Trophoblast cell (in vitro differentiated cells and primary cell): ENCODE measurements at regions not wholly inside any gene's neighbourhood (a gene's known extent, or its start where the extent isn't known, plus 50 kb on each side); places are given as distances from the start of the nearest gene placed in this dataset.

ENCODE experiments used
- DNase-seq, 2 donors: peaks; one replicate each; pipeline ENCODE4 v3.0.0-alpha.2; 2016
- H2AFZ ChIP-seq: 2 replicates; pipeline ENCODE4 v1.6.1; 2013; ENCODE audit warnings: low read length, moderate library complexity, mild to moderate bottlenecking; ENCODE audit not compliant: insufficient read depth, poor library complexity
- H2AK5ac ChIP-seq: 2 replicates; pipeline ENCODE4 v1.6.1; 2013; ENCODE audit warnings: mild to moderate bottlenecking, low read length
- H2BK120ac ChIP-seq: 2 replicates; pipeline ENCODE4 v1.6.1; 2013; ENCODE audit warnings: low read length, mild to moderate bottlenecking, moderate library complexity; ENCODE audit not compliant: insufficient read depth, poor library complexity
- H2BK12ac ChIP-seq: 2 replicates; pipeline ENCODE4 v1.6.1; 2013; ENCODE audit warnings: mild to moderate bottlenecking, low read length, moderate library complexity
- H2BK5ac ChIP-seq: 2 replicates; pipeline ENCODE4 v1.6.1; 2013; ENCODE audit warnings: low read length, low read depth, moderate library complexity, mild to moderate bottlenecking; ENCODE audit not compliant: poor library complexity
- H3K14ac ChIP-seq: 2 replicates; pipeline ENCODE4 v1.6.1; 2013; ENCODE audit warnings: mild to moderate bottlenecking, low read length
- H3K18ac ChIP-seq: 2 replicates; pipeline ENCODE4 v1.6.1; 2013; ENCODE audit warnings: mild to moderate bottlenecking, low read length
- H3K23ac ChIP-seq: 2 replicates; pipeline ENCODE4 v1.6.1; 2013; ENCODE audit warnings: low read length
- H3K27ac ChIP-seq: 2 replicates; pipeline ENCODE4 v1.5.1; 2013; ENCODE audit warnings: low read depth, mild to moderate bottlenecking, inconsistent platforms, low read length, moderate library complexity
- H3K27me3 ChIP-seq: 2 replicates; pipeline ENCODE4 v1.6.1; 2013; ENCODE audit warnings: inconsistent platforms, mild to moderate bottlenecking, low read length, moderate library complexity; ENCODE audit not compliant: insufficient read depth
- H3K36me3 ChIP-seq, 2 experiments: 1 replicate in 1 of 2; 2 replicates in 1 of 2; pipeline ENCODE4 v1.6.1; 2013; ENCODE audit warnings: low read length in 2 of 2, mild to moderate bottlenecking in 2 of 2, moderate library complexity in 1 of 2; ENCODE audit not compliant: insufficient read depth in 2 of 2, control insufficient read depth in 1 of 2
- H3K4ac ChIP-seq: 2 replicates; pipeline ENCODE4 v1.6.1; 2013; ENCODE audit warnings: low read depth, mild to moderate bottlenecking, low read length, moderate library complexity
- H3K4me1 ChIP-seq, 2 experiments: 1 replicate in 1 of 2; 2 replicates in 1 of 2; pipeline ENCODE4 v1.6.1; 2013; ENCODE audit warnings: low read length in 2 of 2, mild to moderate bottlenecking in 2 of 2, moderate library complexity in 1 of 2; ENCODE audit not compliant: insufficient read depth in 2 of 2, control insufficient read depth in 1 of 2
- H3K4me2 ChIP-seq: 2 replicates; pipeline ENCODE4 v1.6.1; 2013; ENCODE audit warnings: inconsistent platforms, mild to moderate bottlenecking, low read length, moderate library complexity
- H3K4me3 ChIP-seq: 2 replicates; pipeline ENCODE4 v1.5.1; 2013; ENCODE audit warnings: mild to moderate bottlenecking, low read depth, low read length, inconsistent platforms
- H3K79me1 ChIP-seq: one replicate; pipeline ENCODE4 v1.6.1; 2013; ENCODE audit warnings: low read length
- H3K79me2 ChIP-seq: 2 replicates; pipeline ENCODE4 v1.6.1; 2013; ENCODE audit warnings: low read length, mild to moderate bottlenecking; ENCODE audit not compliant: control insufficient read depth, insufficient read depth, poor library complexity
- H3K9ac ChIP-seq: 2 replicates; pipeline ENCODE4 v1.6.1; 2013; ENCODE audit warnings: mild to moderate bottlenecking, low read length
- H3K9me3 ChIP-seq: 2 replicates; pipeline ENCODE4 v1.6.1; 2013; ENCODE audit warnings: low read depth, mild to moderate bottlenecking, control low read depth, inconsistent platforms, low read length; ENCODE audit not compliant: insufficient read depth
- H4K12ac ChIP-seq: 2 replicates; pipeline ENCODE4 v1.6.1; 2013; ENCODE audit warnings: low read depth, mild to moderate bottlenecking, low read length, moderate library complexity
- H4K8ac ChIP-seq: 2 replicates; pipeline ENCODE4 v1.6.1; 2013; ENCODE audit warnings: low read depth, mild to moderate bottlenecking, low read length, moderate library complexity
- H4K91ac ChIP-seq: one replicate; pipeline ENCODE4 v1.6.1; 2013; ENCODE audit warnings: low read depth, mild to moderate bottlenecking, low read length, moderate library complexity
- WGBS: extraction: QIAGEN DNeasy Blood & Tissue Kit; methylation state at CpG from one replicate; pipeline ENCODE4 v1.1.7; 2013; ENCODE audit warnings: missing lambda C conversion rate; ENCODE audit not compliant: insufficient read length, insufficient coverage; ENCODE audit errors: extremely low coverage; 5-methylcytosine and 5-hydroxymethylcytosine counted together

DNA sequence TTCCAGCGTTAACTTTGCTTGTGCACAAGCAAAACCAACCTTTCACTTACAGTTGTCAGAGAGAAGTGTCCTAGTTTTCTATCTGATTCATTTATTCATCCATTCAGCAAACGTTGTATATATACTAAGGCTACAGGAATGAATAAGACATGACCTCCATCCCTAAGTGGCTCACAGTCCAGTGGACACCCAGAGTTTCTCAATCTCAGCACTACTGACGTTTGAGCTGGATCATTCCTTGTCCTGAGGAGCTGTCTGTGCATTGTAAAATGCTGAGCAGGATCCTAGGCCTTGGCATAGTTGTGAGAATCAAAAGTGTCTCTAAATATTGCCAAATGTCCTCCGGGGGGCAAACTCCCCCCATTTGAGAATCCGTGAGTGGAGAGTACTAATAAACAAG is 166.7 kb upstream of the PRKCQ start:
- no peak overlapping the region for H3K23ac ChIP-seq
- no peak overlapping the region for H3K14ac ChIP-seq
- no peak overlapping the region for H4K91ac ChIP-seq
- H3K9me3 ChIP-seq, result no peaks in the 10 kb centered on the region
- H3K79me2 ChIP-seq, result no peaks in the 10 kb centered on the region
- no peak overlapping the region for H3K4ac ChIP-seq
- no peak for DNase-seq
- H3K27ac ChIP-seq, result no peak overlapping the region
- H4K8ac ChIP-seq, result no peak overlapping the region
- H2BK12ac ChIP-seq, result no peak overlapping the region
- no peak overlapping the region for H3K4me3 ChIP-seq
- no peaks in the 10 kb centered on the region for H3K27me3 ChIP-seq
- no peaks in the 10 kb centered on the region for H3K79me1 ChIP-seq
- H2BK5ac ChIP-seq, result no peak overlapping the region
- H4K12ac ChIP-seq, result no peak overlapping the region
- H3K4me2 ChIP-seq, result no peak overlapping the region
- no peak overlapping the region for H3K18ac ChIP-seq
- H2AFZ ChIP-seq, result no peak overlapping the region
- no CpG with 5 or more reads among the region's 5 CpGs for WGBS
- H2BK120ac ChIP-seq, result no peak overlapping the region
- no peaks in the 10 kb centered on the region for H3K36me3 ChIP-seq
- peaks cover 3 to 4% of the 10 kb centered on the region in 2 experiments for H3K4me1 ChIP-seq
- no peak overlapping the region for H3K9ac ChIP-seq
- no peak overlapping the region for H2AK5ac ChIP-seq

GRCh38 chr10:6743291-6743849 is 163.3 kb upstream of the PRKCQ start:
- H2BK12ac ChIP-seq, result no peak overlapping the region
- no peaks in the 10 kb centered on the region for H3K79me2 ChIP-seq
- H2AK5ac ChIP-seq, result no peak overlapping the region
- no peak overlapping the region for H3K18ac ChIP-seq
- no peaks in the 10 kb centered on the region for H3K27me3 ChIP-seq
- H3K23ac ChIP-seq, result no peak overlapping the region
- no peak overlapping the region for H3K4ac ChIP-seq
- H3K9ac ChIP-seq, result no peak overlapping the region
- whole genome bisulfite sequencing, result no CpG with 5 or more reads among the region's 4 CpGs
- H3K4me1 ChIP-seq, result peaks cover 3 to 4% of the 10 kb centered on the region in 2 experiments
- no peak for DNase-seq
- H3K27ac ChIP-seq, result no peak overlapping the region
- no peak overlapping the region for H4K91ac ChIP-seq
- no peaks in the 10 kb centered on the region for H3K36me3 ChIP-seq
- H3K4me3 ChIP-seq, result no peak overlapping the region
- no peak overlapping the region for H2BK120ac ChIP-seq
- no peaks in the 10 kb centered on the region for H3K79me1 ChIP-seq
- H3K4me2 ChIP-seq, result no peak overlapping the region
- no peak overlapping the region for H4K12ac ChIP-seq
- no peak overlapping the region for H3K14ac ChIP-seq
- H4K8ac ChIP-seq, result no peak overlapping the region
- H3K9me3 ChIP-seq, result no peaks in the 10 kb centered on the region
- H2AFZ ChIP-seq, result no peak overlapping the region
- no peak overlapping the region for H2BK5ac ChIP-seq

GRCh38 chr10:6741541-6741941 is 161.5 kb upstream of the PRKCQ start:
- peaks cover 2% of the 10 kb centered on the region for H3K79me1 ChIP-seq
- no peak overlapping the region for H3K4me2 ChIP-seq
- H3K18ac ChIP-seq, result no peak overlapping the region
- H3K4me3 ChIP-seq, result no peak overlapping the region
- no peak overlapping the region for H2BK5ac ChIP-seq
- no peaks in the 10 kb centered on the region for H3K79me2 ChIP-seq
- H4K91ac ChIP-seq, result no peak overlapping the region
- H2AK5ac ChIP-seq, result no peak overlapping the region
- H3K9me3 ChIP-seq, result no peaks in the 10 kb centered on the region
- H2BK12ac ChIP-seq, result no peak overlapping the region
- H4K8ac ChIP-seq, result no peak overlapping the region
- H2BK120ac ChIP-seq, result no peak overlapping the region
- no peak overlapping the region for H3K4ac ChIP-seq
- no peak overlapping the region for H3K27ac ChIP-seq
- no peak overlapping the region for H3K14ac ChIP-seq
- H2AFZ ChIP-seq, result no peak overlapping the region
- DNase-seq, result peak in 1 of 2 donors; percentile 22
- no peak overlapping the region for H4K12ac ChIP-seq
- H3K36me3 ChIP-seq, result no peaks in the 10 kb centered on the region
- H3K9ac ChIP-seq, result no peak overlapping the region
- WGBS, result no CpG with 5 or more reads among the region's 3 CpGs
- peaks cover 8 to 11% of the 10 kb centered on the region in 2 experiments for H3K4me1 ChIP-seq
- H3K27me3 ChIP-seq, result no peaks in the 10 kb centered on the region
- no peak overlapping the region for H3K23ac ChIP-seq

GRCh38 chr10:6739530-6740174 is 159.6 kb upstream of the PRKCQ start:
- no peak for DNase-seq
- Histone ChIP-seq H3K36me3 (no peaks in the 10 kb centered on the region), H3K4me1 (peaks cover 8 to 11% of the 10 kb centered on the region in 2 experiments), H2BK120ac (no peak overlapping the region), H3K9ac (no peak overlapping the region), H3K18ac (no peak overlapping the region), H2BK12ac (no peak overlapping the region), H3K27me3 (no peaks in the 10 kb centered on the region), H2AK5ac (no peak overlapping the region), H3K4me3 (no peak overlapping the region), H4K91ac (no peak overlapping the region), H3K79me1 (peaks cover 2% of the 10 kb centered on the region), H2BK5ac (no peak overlapping the region), H3K4ac (no peak overlapping the region), H3K9me3 (no peaks in the 10 kb centered on the region), H4K8ac (no peak overlapping the region), H4K12ac (no peak overlapping the region), H3K79me2 (no peaks in the 10 kb centered on the region), H3K4me2 (no peak overlapping the region), H3K27ac (no peak overlapping the region), H3K23ac (no peak overlapping the region), H2AFZ (no peak overlapping the region), H3K14ac (no peak overlapping the region)
- WGBS, result no CpG with 5 or more reads among the region's 12 CpGs
